Astrocyte (in vitro differentiated cells and primary cell): ENCODE measurements at regions not wholly inside any gene's neighbourhood (a gene's known extent, or its start where the extent isn't known, plus 50 kb on each side); places are given as distances from the start of the nearest gene placed in this dataset.

Source experiments
- DNase-seq: peaks from one replicate; pipeline ENCODE4 v3.0.0-alpha.2; 2010; ENCODE audit warnings: low read depth
- FAIRE-seq: peaks from 2 replicates; lab custom pipeline; 2011; peaks lifted over from hg19 to GRCh38; lab: Jason Lieb, UNC
- H2AFZ ChIP-seq: 2 replicates; pipeline ENCODE4 v1.6.0; 2012; ENCODE audit warnings: low read depth, low read length, inconsistent platforms
- H3K27ac ChIP-seq: 2 replicates; pipeline ENCODE4 v1.5.1; 2011; ENCODE audit warnings: low read depth, low read length, inconsistent platforms
- H3K27me3 ChIP-seq: 2 replicates; pipeline ENCODE4 v1.6.0; 2011; ENCODE audit warnings: low read length, inconsistent platforms; ENCODE audit not compliant: insufficient read depth
- H3K36me3 ChIP-seq: 2 replicates; pipeline ENCODE4 v1.5.1; 2011; ENCODE audit warnings: low read length, inconsistent platforms; ENCODE audit not compliant: insufficient read depth
- H3K4me1 ChIP-seq: 2 replicates; pipeline ENCODE4 v1.5.1; 2011; ENCODE audit warnings: low read length, inconsistent platforms; ENCODE audit not compliant: insufficient read depth
- H3K4me2 ChIP-seq: 2 replicates; pipeline ENCODE4 v1.6.0; 2012; ENCODE audit warnings: low read length, inconsistent platforms
- H3K4me3 ChIP-seq: 2 replicates; pipeline ENCODE4 v1.5.1; 2011; ENCODE audit warnings: low read depth, mild to moderate bottlenecking, low read length, inconsistent platforms; ENCODE audit not compliant: insufficient read depth
- H3K79me2 ChIP-seq: 2 replicates; pipeline ENCODE4 v1.6.0; 2012; ENCODE audit warnings: mild to moderate bottlenecking, low read length, inconsistent platforms; ENCODE audit not compliant: insufficient read depth
- H3K9ac ChIP-seq: 2 replicates; pipeline ENCODE4 v1.6.0; 2012; ENCODE audit warnings: mild to moderate bottlenecking, low read length, inconsistent platforms
- H3K9me3 ChIP-seq: 2 replicates; pipeline ENCODE4 v1.5.1; 2012; ENCODE audit warnings: low read depth, mild to moderate bottlenecking, low read length, inconsistent platforms; ENCODE audit not compliant: insufficient read depth
- H4K20me1 ChIP-seq: 2 replicates; pipeline ENCODE4 v1.6.0; 2012; ENCODE audit warnings: low read length, inconsistent platforms; ENCODE audit not compliant: insufficient read depth
- H3K27ac Mint-ChIP-seq: one replicate; pipeline ENCODE4 v1.8.0; 2021; ENCODE audit warnings: mild to moderate bottlenecking, mixed read lengths; ENCODE audit not compliant: unreplicated experiment
- H3K27me3 Mint-ChIP-seq: one replicate; pipeline ENCODE4 v1.8.0; 2021; ENCODE audit warnings: low read depth, mixed read lengths; ENCODE audit not compliant: unreplicated experiment
- H3K36me3 Mint-ChIP-seq: one replicate; pipeline ENCODE4 v1.8.0; 2021; ENCODE audit warnings: low read depth, mixed read lengths; ENCODE audit not compliant: unreplicated experiment
- H3K4me1 Mint-ChIP-seq: one replicate; pipeline ENCODE4 v1.8.0; 2021; ENCODE audit warnings: low read depth, mixed read lengths; ENCODE audit not compliant: unreplicated experiment
- H3K4me3 Mint-ChIP-seq: one replicate; pipeline ENCODE4 v1.8.0; 2021; ENCODE audit warnings: mild to moderate bottlenecking, moderate library complexity, mixed read lengths; ENCODE audit not compliant: unreplicated experiment
- H3K9me3 Mint-ChIP-seq: one replicate; pipeline ENCODE4 v1.8.0; 2021; ENCODE audit warnings: mild to moderate bottlenecking, mixed read lengths; ENCODE audit not compliant: unreplicated experiment
- CTCF ChIP-seq: IDR thresholded peaks from 2 replicates; pipeline ENCODE4 v1.5.1; 2011; ENCODE audit warnings: low read depth, mild to moderate bottlenecking, inconsistent platforms, low read length, moderate library complexity; ENCODE audit not compliant: insufficient read depth
- EZH2 ChIP-seq: IDR thresholded peaks from 2 replicates; pipeline ENCODE4 v1.6.1; 2012; ENCODE audit warnings: mild to moderate bottlenecking, low read length, inconsistent platforms; ENCODE audit not compliant: insufficient read depth

- DNase-seq = no peak
- H4K20me1 ChIP-seq = no peaks in the 10 kb centered on the region
- no peaks in the 10 kb centered on the region for H3K4me1 Mint-ChIP-seq
- no peaks in the 10 kb centered on the region for H3K27me3 Mint-ChIP-seq
- no peak overlapping the region for H2AFZ ChIP-seq
- H3K79me2 ChIP-seq = no peaks in the 10 kb centered on the region
- no peak overlapping the region for H3K4me3 ChIP-seq
- H3K9me3 ChIP-seq = peaks cover 2% of the 10 kb centered on the region
- FAIRE-seq = no peak
- H3K27me3 ChIP-seq = no peaks in the 10 kb centered on the region
- no peaks in the 10 kb centered on the region for H3K36me3 ChIP-seq
- H3K27ac ChIP-seq = no peak overlapping the region
- no peak overlapping the region for H3K4me2 ChIP-seq
- no peaks in the 10 kb centered on the region for H3K36me3 Mint-ChIP-seq
- H3K4me3 Mint-ChIP-seq = no peak overlapping the region
- H3K9ac ChIP-seq = no peak overlapping the region
- no peak for TF ChIP-seq EZH2
- no peak for TF ChIP-seq CTCF
- no peak overlapping the region for H3K27ac Mint-ChIP-seq
- no peaks in the 10 kb centered on the region for H3K4me1 ChIP-seq
- no peaks in the 10 kb centered on the region for H3K9me3 Mint-ChIP-seq
These were observed 656.3 kb downstream of the ZNF385D start for GRCh38 chr3:21094686-21095085.

- no peaks in the 10 kb centered on the region for H3K9me3 Mint-ChIP-seq
- Histone ChIP-seq H3K79me2 (no peaks in the 10 kb centered on the region), H3K4me2 (no peak overlapping the region), H4K20me1 (no peaks in the 10 kb centered on the region), H3K27me3 (no peaks in the 10 kb centered on the region), H3K27ac (no peak overlapping the region), H3K4me3 (no peak overlapping the region), H3K9ac (no peak overlapping the region), H3K9me3 (no peaks in the 10 kb centered on the region), H3K36me3 (no peaks in the 10 kb centered on the region), H2AFZ (no peak overlapping the region), H3K4me1 (no peaks in the 10 kb centered on the region)
- no peaks in the 10 kb centered on the region for H3K36me3 Mint-ChIP-seq
- DNase-seq = no peak
- TF ChIP-seq CTCF (no peak), EZH2 (no peak)
- FAIRE-seq = no peak
- no peaks in the 10 kb centered on the region for H3K27me3 Mint-ChIP-seq
- H3K4me1 Mint-ChIP-seq = no peaks in the 10 kb centered on the region
- no peak overlapping the region for H3K4me3 Mint-ChIP-seq
- no peak overlapping the region for H3K27ac Mint-ChIP-seq
These were observed 677.4 kb downstream of the ZNF385D start for GRCh38 chr3:21073561-21073960.

GRCh38 chr3:21067031-21067813 is 683.8 kb downstream of the ZNF385D start:
- no peaks in the 10 kb centered on the region for H3K9me3 ChIP-seq
- H3K4me2 ChIP-seq = no peak overlapping the region
- no peaks in the 10 kb centered on the region for H3K4me1 ChIP-seq
- H3K27ac Mint-ChIP-seq = no peak overlapping the region
- no peaks in the 10 kb centered on the region for H3K36me3 ChIP-seq
- no peak overlapping the region for H3K27ac ChIP-seq
- no peak overlapping the region for H3K4me3 Mint-ChIP-seq
- no peak for TF ChIP-seq CTCF
- TF ChIP-seq EZH2 = no peak
- no peaks in the 10 kb centered on the region for H3K27me3 ChIP-seq
- H3K9me3 Mint-ChIP-seq = no peaks in the 10 kb centered on the region
- no peak overlapping the region for H3K4me3 ChIP-seq
- no peak overlapping the region for H3K9ac ChIP-seq
- H3K79me2 ChIP-seq = no peaks in the 10 kb centered on the region
- no peak for DNase-seq
- H3K4me1 Mint-ChIP-seq = no peaks in the 10 kb centered on the region
- H2AFZ ChIP-seq = no peak overlapping the region
- no peak for FAIRE-seq
- no peaks in the 10 kb centered on the region for H4K20me1 ChIP-seq
- H3K36me3 Mint-ChIP-seq = no peaks in the 10 kb centered on the region
- no peaks in the 10 kb centered on the region for H3K27me3 Mint-ChIP-seq
